IPS-20b (cell line): ENCODE measurements at regions not wholly inside any gene's neighbourhood (a gene's known extent, or its start where the extent isn't known, plus 50 kb on each side); places are given as distances from the start of the nearest gene placed in this dataset.
"Not testable (repeated sequence)": the region's sequence is repeated elsewhere in the genome, so short reads cannot be mapped to it uniquely, and the experiment has no call there.

Experiments used
- H3K27ac ChIP-seq: one replicate; pipeline ENCODE4 v1.5.1; 2013; ENCODE audit warnings: low read length
- H3K27me3 ChIP-seq: 2 replicates; pipeline ENCODE4 v1.6.1; 2013; ENCODE audit warnings: mild to moderate bottlenecking, low read length, inconsistent platforms; ENCODE audit not compliant: insufficient read depth
- H3K36me3 ChIP-seq: 2 replicates; pipeline ENCODE4 v1.6.1; 2013; ENCODE audit warnings: low read depth, mild to moderate bottlenecking, inconsistent platforms, low read length, moderate library complexity; ENCODE audit not compliant: insufficient read depth
- H3K4me1 ChIP-seq: 2 replicates; pipeline ENCODE4 v1.6.1; 2013; ENCODE audit warnings: mild to moderate bottlenecking, control low read depth, inconsistent platforms, low read length, moderate library complexity; ENCODE audit not compliant: insufficient read depth
- H3K4me3 ChIP-seq: 2 replicates; pipeline ENCODE4 v1.5.1; 2013; ENCODE audit warnings: mild to moderate bottlenecking, low read length, inconsistent platforms
- H3K9ac ChIP-seq: 2 replicates; pipeline ENCODE4 v1.6.1; 2013; ENCODE audit warnings: low read depth, mild to moderate bottlenecking, inconsistent platforms, low read length, moderate library complexity
- H3K9me3 ChIP-seq: 2 replicates; pipeline ENCODE4 v1.6.1; 2013; ENCODE audit warnings: mild to moderate bottlenecking, low read depth, low read length, inconsistent platforms; ENCODE audit not compliant: insufficient read depth

DNA sequence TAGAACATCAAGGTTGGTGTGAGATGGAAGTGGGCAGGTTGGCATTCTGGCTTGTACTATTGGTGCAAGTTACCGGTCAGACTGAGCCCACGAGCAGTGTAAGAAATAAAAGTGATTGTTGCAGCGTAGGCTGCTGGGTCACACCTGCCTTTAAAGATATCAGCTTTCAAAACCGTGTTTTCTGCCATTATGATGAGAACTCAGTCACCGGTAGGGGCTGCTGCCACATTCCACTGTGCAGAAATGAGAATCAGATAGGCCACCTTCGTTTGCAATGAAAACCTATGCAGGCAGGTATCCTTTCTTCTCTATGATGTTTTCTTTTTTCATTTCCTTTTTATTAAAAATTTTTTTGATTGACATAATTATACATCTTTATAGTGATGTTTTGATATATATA is 168.5 kb downstream of the MYLK4 start:
- no peaks in the 10 kb centered on the region for H3K27me3 ChIP-seq
- no peaks in the 10 kb centered on the region for H3K9me3 ChIP-seq
- no peaks in the 10 kb centered on the region for H3K36me3 ChIP-seq
- H3K4me3 ChIP-seq: no peak overlapping the region; the same call in 1 of the 2 replicates
- H3K4me1 ChIP-seq: peaks cover 8% of the 10 kb centered on the region; the same call in 1 of the 2 replicates
- H3K27ac ChIP-seq: no peak overlapping the region
- H3K9ac ChIP-seq: no peak overlapping the region

DNA sequence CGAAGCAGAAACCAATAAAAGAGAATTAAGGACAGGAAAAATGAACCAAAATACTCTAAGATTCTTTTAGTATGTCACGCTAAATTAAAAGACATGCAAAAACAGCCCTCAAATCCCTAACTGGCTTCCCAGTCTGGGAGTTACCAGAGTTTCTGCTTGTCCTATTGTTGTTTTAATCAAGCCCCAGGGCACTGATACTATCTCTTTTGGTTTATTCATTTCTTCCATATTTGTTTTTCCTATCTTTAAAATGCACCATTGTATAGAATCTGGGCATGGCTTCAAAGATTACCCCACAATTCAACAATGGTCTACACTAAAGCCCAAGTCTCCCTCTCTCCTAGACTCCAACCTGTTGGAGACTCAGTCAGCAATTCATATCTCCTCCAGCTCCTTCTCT is 169.1 kb downstream of the MYLK4 start:
- no peaks in the 10 kb centered on the region for H3K36me3 ChIP-seq
- no peak overlapping the region for H3K9ac ChIP-seq
- H3K4me1 ChIP-seq: peaks cover 8% of the 10 kb centered on the region; the same call in 1 of the 2 replicates
- H3K9me3 ChIP-seq: no peaks in the 10 kb centered on the region
- no peak overlapping the region for H3K4me3 ChIP-seq
- H3K27me3 ChIP-seq: no peaks in the 10 kb centered on the region
- no peak overlapping the region for H3K27ac ChIP-seq

DNA sequence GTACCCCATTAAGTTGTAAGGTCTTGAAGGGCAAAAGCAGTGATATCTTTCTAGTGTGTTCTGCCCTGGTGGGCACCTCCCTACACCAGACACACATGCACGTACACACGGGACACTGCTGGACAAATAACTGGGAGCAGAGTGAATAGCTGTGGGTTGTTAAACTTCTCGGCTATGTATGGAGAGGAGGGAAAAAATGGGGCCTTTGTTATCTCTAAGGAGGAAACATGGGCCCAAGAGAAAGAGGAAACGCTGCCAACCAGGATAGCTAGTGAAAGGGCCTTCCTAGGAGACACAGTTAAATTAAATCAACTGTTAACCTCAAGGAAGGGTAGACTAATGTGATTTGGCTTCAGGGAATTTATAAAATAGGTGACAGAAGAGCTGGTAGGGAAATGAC is 169.7 kb downstream of the MYLK4 start:
- no peak overlapping the region for H3K9ac ChIP-seq
- H3K27me3 ChIP-seq: no peaks in the 10 kb centered on the region
- no peaks in the 10 kb centered on the region for H3K9me3 ChIP-seq
- no peaks in the 10 kb centered on the region for H3K36me3 ChIP-seq
- H3K27ac ChIP-seq: no peak overlapping the region
- peaks cover 8% of the 10 kb centered on the region; the same call in 1 of the 2 replicates for H3K4me1 ChIP-seq
- H3K4me3 ChIP-seq: no peak overlapping the region

DNA sequence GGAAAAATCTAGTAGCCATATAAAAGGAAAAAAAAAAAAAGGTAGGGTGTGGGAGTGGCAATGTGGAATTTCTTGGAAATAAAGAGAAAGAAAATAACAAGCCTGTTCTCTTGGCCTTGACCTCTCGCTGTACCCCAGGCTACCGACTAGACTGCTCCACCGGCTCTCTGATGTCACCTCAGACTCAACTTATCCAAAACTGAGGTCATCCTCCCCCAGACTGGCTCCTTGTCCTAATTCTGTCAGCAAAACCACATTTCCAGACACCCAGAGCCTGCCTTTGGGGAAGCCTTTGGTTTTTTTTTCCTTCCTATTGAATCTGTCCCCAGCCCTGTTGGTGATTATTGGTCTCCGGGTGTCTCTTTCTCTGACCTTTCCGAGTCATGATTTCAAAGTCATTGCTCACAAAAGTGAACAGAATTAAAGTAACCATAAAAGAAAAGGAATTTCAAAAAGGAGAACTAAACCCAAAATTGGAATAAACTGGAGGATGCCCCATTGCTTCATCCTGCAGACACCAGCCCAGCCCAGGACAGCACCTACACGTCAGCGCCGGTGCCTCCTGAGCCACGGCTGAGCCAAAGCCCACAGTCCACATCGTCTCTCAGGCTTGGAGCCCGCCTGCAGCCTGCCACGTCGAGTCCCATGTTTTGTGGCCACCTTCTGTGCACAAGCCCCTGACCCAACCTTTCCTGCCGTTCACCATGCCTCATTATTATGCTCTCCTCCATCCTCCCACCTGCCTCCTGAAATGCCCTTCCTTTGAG is 170.7 kb downstream of the MYLK4 start:
- H3K4me3 ChIP-seq: no peak overlapping the region
- H3K9ac ChIP-seq: no peak overlapping the region
- no peaks in the 10 kb centered on the region for H3K27me3 ChIP-seq
- H3K36me3 ChIP-seq: no peaks in the 10 kb centered on the region
- H3K9me3 ChIP-seq: peaks cover 3% of the 10 kb centered on the region; the same call in 1 of the 2 replicates
- H3K4me1 ChIP-seq: peaks cover 8% of the 10 kb centered on the region; the same call in 1 of the 2 replicates
- H3K27ac ChIP-seq: no peak overlapping the region

DNA sequence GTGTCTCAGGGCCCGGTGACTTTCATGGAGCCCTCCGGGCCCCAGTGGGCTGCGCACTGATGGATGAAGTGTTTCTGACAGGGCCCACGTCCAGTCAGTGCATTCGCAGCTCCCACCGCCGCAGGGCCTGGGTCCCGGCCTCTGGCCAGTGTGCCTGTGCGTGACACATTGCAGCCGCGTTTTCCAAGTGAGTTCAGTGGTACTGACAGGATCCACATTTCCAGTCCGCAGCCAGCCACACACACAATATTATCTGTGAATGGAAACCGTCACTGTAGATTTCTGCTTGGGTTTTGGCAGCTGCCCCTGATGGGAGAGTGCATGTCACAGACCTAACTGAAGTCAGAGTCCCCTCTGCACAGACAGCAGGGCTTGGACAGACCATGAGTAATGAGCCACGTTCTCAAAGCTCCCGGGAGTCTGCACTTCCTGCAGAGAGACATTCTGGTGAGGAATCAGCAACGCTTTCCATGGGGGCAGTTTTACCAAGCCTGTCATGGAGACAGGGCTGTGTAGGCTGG is 171.4 kb downstream of the MYLK4 start:
- no peak overlapping the region for H3K4me3 ChIP-seq
- H3K9ac ChIP-seq: no peak overlapping the region
- peaks cover 8% of the 10 kb centered on the region; the same call in 1 of the 2 replicates for H3K4me1 ChIP-seq
- H3K9me3 ChIP-seq: peaks cover 7% of the 10 kb centered on the region; the same call in 1 of the 2 replicates
- no peak overlapping the region for H3K27ac ChIP-seq
- no peaks in the 10 kb centered on the region for H3K36me3 ChIP-seq
- no peaks in the 10 kb centered on the region for H3K27me3 ChIP-seq

DNA sequence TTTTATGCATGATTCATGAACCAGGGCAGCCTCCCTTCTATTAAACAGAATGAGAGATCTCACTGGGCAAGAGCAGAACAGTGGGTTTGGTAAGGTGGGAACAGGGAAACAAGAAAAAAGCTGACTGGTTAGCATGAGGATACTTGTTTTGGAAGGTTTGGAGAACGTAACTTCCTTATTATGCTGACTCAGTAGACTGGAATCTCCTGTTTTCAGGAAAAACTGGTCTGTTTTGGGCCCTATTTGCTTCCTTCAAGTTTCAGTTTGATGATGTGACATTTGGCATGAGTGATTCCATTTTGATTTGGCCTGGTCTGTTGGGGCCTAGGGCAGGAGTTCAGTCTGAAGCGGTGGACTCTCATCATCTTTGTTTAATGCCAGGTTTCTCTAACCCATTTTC is 172.0 kb downstream of the MYLK4 start:
- Histone ChIP-seq H3K4me3 (no peak overlapping the region), H3K36me3 (no peaks in the 10 kb centered on the region), H3K9me3 (peaks cover 7% of the 10 kb centered on the region; the same call in 1 of the 2 replicates), H3K27me3 (no peaks in the 10 kb centered on the region), H3K27ac (no peak overlapping the region), H3K9ac (no peak overlapping the region), H3K4me1 (peaks cover 8% of the 10 kb centered on the region; the same call in 1 of the 2 replicates)

DNA sequence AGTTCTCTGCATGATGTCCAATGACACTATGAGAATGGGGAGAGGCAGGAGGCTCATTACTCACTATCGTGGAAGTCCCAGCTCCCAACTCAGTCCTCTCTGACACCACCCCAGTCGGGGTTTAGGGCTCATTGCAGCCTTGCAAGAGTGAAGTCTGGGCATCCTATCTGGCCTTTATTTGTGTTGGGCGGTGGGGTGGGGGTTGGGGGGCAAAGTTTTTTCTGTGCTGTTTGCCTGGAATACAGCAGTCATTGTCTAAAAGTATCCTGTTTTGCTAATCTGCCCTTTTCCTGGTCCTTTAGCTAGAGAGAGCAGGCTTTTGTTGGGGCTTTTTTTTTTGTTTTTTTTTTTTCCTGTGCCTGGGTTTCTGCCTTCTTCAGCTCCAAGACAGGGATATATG is 174.2 kb downstream of the MYLK4 start:
- Histone ChIP-seq H3K36me3 (no peaks in the 10 kb centered on the region), H3K27ac (no peak overlapping the region), H3K27me3 (no peaks in the 10 kb centered on the region), H3K4me3 (no peak overlapping the region), H3K9me3 (peaks cover 7% of the 10 kb centered on the region; the same call in 1 of the 2 replicates), H3K9ac (no peak overlapping the region), H3K4me1 (peaks cover 3% of the 10 kb centered on the region; the same call in 1 of the 2 replicates)

DNA sequence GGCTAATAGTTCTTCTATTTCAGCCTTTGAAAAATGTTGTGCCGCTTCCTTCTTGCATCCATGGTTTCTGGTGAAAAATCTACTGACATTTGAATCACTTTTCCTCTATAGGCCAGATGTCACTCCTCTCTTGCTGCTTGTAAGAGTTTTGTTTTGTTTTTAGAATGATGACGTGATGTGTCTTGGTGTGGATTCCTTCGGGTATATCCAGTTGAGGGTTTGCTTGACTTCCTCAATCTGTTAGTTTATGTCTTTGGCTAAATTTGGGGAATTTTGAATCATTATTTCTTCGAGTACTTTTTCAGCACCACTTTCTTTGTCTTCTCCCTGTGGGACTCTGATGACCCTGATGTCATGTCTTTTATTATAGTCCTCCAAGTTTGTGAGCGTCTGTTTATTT is 175.5 kb downstream of the MYLK4 start:
- Histone ChIP-seq H3K27ac (no peak overlapping the region), H3K4me3 (no peak overlapping the region), H3K27me3 (no peaks in the 10 kb centered on the region), H3K4me1 (no peaks in the 10 kb centered on the region), H3K9me3 (peaks cover 7% of the 10 kb centered on the region; the same call in 1 of the 2 replicates), H3K36me3 (no peaks in the 10 kb centered on the region), H3K9ac (no peak overlapping the region)

DNA sequence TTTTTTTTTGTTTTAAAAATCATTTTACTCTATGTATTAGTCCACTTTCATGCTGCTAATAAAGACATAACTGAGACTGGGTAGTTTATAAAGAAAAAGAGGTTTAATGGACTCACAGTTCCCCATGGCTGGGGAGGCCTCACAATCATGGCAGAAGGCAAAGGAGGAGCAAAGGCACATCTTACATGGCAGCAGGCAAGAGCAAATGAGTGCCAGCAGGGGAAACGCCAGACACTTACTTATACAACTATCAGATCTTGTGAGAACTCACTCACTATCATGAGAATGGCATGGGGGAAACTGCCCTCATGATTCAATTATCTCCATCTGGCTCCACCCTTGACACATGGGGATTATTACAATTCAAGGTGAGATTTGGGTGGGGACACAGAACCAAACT is 181.3 kb downstream of the MYLK4 start:
- H3K36me3 ChIP-seq, H3K27me3 ChIP-seq, H3K27ac ChIP-seq, H3K9me3 ChIP-seq, H3K4me1 ChIP-seq, H3K9ac ChIP-seq, H3K4me3 ChIP-seq: not testable (repeated sequence)

DNA sequence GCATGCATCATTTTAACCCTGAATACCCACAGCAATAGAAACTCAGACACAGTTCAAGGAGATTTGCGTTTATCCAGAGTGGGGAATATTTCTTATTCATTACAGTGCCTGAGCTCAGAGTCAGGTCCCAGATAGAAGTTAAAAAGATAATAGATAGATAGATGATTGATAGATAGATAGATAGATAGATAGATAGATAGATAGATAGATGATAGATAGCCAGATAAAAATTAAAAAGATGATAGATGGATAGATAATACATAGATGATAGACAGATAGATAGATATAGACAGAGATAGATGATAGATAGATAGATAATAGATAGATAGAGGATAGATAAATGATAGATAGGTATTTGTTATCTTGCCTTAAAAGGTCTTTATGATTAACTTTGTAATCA is 184.7 kb downstream of the MYLK4 start:
- H3K36me3 ChIP-seq: no peaks in the 10 kb centered on the region
- no peaks in the 10 kb centered on the region for H3K4me1 ChIP-seq
- H3K4me3 ChIP-seq: no peak overlapping the region
- H3K27me3 ChIP-seq: no peaks in the 10 kb centered on the region
- H3K9me3 ChIP-seq: peaks cover 8% of the 10 kb centered on the region
- no peak overlapping the region for H3K27ac ChIP-seq
- no peak overlapping the region for H3K9ac ChIP-seq

DNA sequence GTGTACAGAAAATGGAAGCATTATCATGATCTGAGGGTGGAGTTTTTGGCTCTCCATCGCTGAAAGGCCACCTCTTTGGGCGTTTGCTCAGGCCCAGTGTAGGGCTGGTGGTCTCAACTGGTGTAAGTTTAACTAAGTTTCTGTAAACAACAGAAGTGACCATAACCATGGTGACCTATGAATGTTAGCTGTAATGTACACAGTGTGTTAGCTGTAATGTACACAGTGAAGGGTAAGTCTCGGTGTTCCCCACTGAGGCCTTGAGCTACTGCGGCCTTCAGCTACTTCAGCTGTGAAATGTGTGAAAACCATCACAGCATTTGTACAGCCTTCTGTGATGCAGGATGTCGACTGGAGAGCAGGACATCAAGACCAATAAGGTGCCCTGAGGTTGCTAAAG is 185.2 kb downstream of the MYLK4 start:
- no peak overlapping the region for H3K27ac ChIP-seq
- no peaks in the 10 kb centered on the region for H3K36me3 ChIP-seq
- peaks cover 8% of the 10 kb centered on the region for H3K9me3 ChIP-seq
- H3K4me1 ChIP-seq: no peaks in the 10 kb centered on the region
- H3K9ac ChIP-seq: no peak overlapping the region
- H3K27me3 ChIP-seq: no peaks in the 10 kb centered on the region
- H3K4me3 ChIP-seq: no peak overlapping the region

DNA sequence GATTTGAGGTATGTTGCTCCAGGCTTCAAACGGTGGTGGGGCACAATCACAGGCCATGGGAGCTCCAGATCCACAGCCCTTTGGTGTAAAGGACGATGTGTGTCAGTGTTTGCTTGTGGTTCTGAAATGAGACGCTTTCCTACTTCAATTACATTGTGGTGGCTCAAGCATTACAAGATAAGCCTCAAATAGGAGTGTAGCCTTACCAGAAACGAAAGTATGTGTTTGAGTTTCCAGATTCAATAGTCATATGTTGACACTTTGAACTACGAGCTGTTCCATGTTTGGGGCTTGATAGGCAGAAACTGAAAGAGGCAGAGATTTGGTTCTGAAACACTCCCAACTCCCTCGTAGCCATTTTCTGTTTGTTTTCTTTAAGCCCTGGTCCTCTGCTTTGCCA is 187.1 kb downstream of the MYLK4 start:
- Histone ChIP-seq H3K4me3 (no peak overlapping the region), H3K27ac (no peak overlapping the region), H3K9ac (no peak overlapping the region), H3K4me1 (no peaks in the 10 kb centered on the region; the same call in 1 of the 2 replicates), H3K9me3 (no peaks in the 10 kb centered on the region; the same call in 1 of the 2 replicates), H3K36me3 (no peaks in the 10 kb centered on the region), H3K27me3 (no peaks in the 10 kb centered on the region)
